C4-2B (cell line): ENCODE measurements at regions not wholly inside any gene's neighbourhood (a gene's known extent, or its start where the extent isn't known, plus 50 kb on each side); places are given as distances from the start of the nearest gene placed in this dataset.

Source experiments
- H3K27ac ChIP-seq: fragments of 450-650 bp; 2 replicates; pipeline ENCODE4 v1.5.1; 2017
- CTCF ChIP-seq: fragments of 450-650 bp; conservative IDR thresholded peaks from 2 replicates; pipeline ENCODE4 v1.5.1; 2017; ENCODE audit warnings: mild to moderate bottlenecking
- ZFX ChIP-seq: fragments of 450-650 bp; IDR thresholded peaks from 2 replicates; pipeline ENCODE4 v1.6.1; 2017

DNA sequence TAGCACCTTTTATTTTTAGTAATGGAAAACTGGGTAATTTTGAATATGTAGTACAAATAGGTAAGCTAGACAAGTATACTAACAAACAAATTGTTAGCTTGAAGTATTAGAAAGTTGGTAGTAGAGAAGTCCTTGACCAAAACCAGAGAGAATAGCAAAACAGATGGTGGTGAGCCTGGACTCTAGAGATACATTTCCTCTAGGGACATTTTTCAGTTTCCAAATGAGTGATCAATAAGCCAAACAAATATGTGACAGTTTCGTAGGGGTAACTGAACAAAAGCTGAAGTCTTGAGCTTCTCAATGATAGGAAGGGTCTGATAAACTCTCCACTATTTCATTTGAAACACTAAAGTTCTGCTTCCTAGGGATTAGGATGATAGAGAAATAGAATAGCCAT is 692.0 kb upstream of the FAM98A start:
- TF ChIP-seq CTCF (no peak), ZFX (no peak)
- H3K27ac ChIP-seq, result no peak overlapping the region

DNA sequence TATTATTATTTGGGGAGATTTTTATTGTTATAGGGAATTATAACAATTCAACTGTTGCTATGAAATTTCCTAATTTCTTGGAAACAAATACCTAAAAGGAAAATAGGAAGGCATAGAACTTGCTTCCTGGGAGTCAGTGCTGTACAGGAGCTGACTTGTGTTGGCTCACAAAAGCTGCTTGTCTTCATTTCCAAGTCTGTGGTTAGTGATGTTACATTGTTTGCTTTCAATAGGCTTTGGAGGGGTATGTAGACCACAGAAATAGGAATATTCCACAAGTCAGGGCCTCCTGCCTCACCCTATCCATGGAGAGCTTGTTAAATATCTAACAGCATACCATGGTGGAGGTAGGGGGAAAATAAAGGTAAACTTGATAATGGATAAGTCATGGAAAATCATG is 688.9 kb upstream of the FAM98A start:
- no peak for TF ChIP-seq ZFX
- TF ChIP-seq CTCF, result no peak
- H3K27ac ChIP-seq, result no peak overlapping the region

- no peak for TF ChIP-seq ZFX
- no peak for TF ChIP-seq CTCF
- H3K27ac ChIP-seq, result no peak overlapping the region
Observed at GRCh38 chr2:34280606-34281005, 681.5 kb upstream of the FAM98A start.

- TF ChIP-seq ZFX, result no peak
- TF ChIP-seq CTCF, result no peak
- no peak overlapping the region for H3K27ac ChIP-seq
Observed at GRCh38 chr2:34266908-34267697, 668.0 kb upstream of the FAM98A start.

- TF ChIP-seq CTCF, result no peak
- no peak for TF ChIP-seq ZFX
- H3K27ac ChIP-seq, result no peak overlapping the region
Observed at GRCh38 chr2:34261701-34262100, 662.6 kb upstream of the FAM98A start.

DNA sequence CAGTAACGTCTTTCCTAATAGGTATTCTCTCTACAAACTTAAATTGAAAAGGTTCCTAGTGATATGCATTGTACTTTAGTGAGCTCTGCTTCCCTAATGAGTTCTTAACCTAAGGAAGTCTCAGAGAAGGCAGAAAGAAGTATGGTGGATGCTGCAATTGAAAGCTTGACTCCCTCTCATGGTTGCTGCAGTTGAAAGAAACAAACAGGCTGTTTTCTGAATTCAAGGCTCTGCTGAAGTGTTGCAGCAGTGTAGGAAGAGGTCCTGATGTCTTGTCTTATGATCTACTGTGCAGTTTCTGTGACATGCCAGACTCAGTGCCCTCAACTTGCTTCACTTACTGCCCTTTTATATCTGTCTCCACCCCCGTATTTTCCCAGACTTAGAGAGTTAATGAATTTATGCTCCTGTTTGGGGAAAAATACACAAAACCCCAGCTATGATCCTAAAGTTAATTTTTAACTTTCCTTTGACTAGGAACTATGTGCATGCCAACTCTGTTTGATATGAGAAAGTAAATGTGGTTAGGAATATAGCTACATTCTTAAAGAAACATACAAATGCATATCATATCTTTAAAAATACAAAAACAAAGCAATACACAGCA is 655.3 kb upstream of the FAM98A start:
- TF ChIP-seq CTCF, result no peak
- no peak for TF ChIP-seq ZFX
- H3K27ac ChIP-seq, result no peak overlapping the region

DNA sequence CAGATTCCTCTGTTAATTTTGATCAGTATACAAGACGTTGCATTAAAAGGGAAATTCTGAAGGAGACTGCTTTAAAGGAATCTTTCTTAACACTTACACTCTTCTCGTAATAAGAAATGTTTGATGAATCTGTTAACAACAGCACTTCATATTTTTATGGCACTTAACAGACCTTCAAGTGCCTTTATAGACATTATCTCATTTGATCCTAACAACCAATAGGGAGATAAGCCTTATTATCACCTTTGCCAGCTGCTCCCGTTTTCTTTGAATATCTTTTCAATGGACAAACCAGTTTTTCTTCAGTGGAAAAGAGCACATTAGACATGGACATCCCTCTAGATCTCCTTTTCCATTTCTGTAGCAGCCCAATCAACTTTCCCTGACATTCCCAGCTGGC is 653.0 kb upstream of the FAM98A start:
- TF ChIP-seq ZFX (no peak), CTCF (no peak)
- H3K27ac ChIP-seq, result no peak overlapping the region
